ENCODE measurements at regions not wholly inside any gene's neighbourhood (a gene's known extent, or its start where the extent isn't known, plus 50 kb on each side); places are given as distances from the start of the nearest gene placed in this dataset.
"Not testable (repeated sequence)": the region's sequence is repeated elsewhere in the genome, so short reads cannot be mapped to it uniquely, and the experiment has no call there.

GRCh38 chr10:109616359-109616980, 306.8 kb downstream of the XPNPEP1 start:
- Histone ChIP-seq H3K4me3 (no peak overlapping the region), H3K9me3 (no peaks in the 10 kb centered on the region), H3K36me3 (ENCODE audit: low read depth, missing control alignments) (no peaks in the 10 kb centered on the region), H3K4me1 (no peaks in the 10 kb centered on the region), H3K27ac (no peak overlapping the region), H3K27me3 (no peaks in the 10 kb centered on the region)
- intact Hi-C loops (cut with DNase I; ENCODE audit: low total_unique reads): no loop called here
- no peak for DNase-seq
- WGBS, 2 donors: 52 to 65% methylated on average over 3 of the region's 3 CpGs
- TF ChIP-seq POLR2A (IDR thresholded peaks at IDR 0.05): no peak

GRCh38 chr10:109595356-109595755, 328.0 kb downstream of the XPNPEP1 start:
- H3K27me3 ChIP-seq; H3K27ac ChIP-seq; H3K4me3 ChIP-seq; intact Hi-C loops (cut with DNase I; ENCODE audit: low total_unique reads); DNase-seq; H3K4me1 ChIP-seq; H3K9me3 ChIP-seq; H3K36me3 ChIP-seq (ENCODE audit: low read depth, missing control alignments): not testable (repeated sequence)
- WGBS, 2 donors: 58 to 62% methylated on average over 1 of the region's 1 CpG

- WGBS, 2 donors: 72 to 75% methylated on average over 4 of the region's 4 CpGs
- DNase-seq: no peak
- no peaks in the 10 kb centered on the region for H3K4me1 ChIP-seq
- H3K36me3 ChIP-seq (ENCODE audit: low read depth, missing control alignments): no peaks in the 10 kb centered on the region
- no peak overlapping the region for H3K27ac ChIP-seq
- no peak overlapping the region for H3K4me3 ChIP-seq
- H3K27me3 ChIP-seq: no peaks in the 10 kb centered on the region
- intact Hi-C loops (cut with DNase I; ENCODE audit: low total_unique reads): no loop called here
- H3K9me3 ChIP-seq: no peaks in the 10 kb centered on the region
- TF ChIP-seq CTCF (IDR thresholded peaks at IDR 0.05): no peak
Measured at GRCh38 chr10:109593682-109594081, 329.6 kb downstream of the XPNPEP1 start.

GRCh38 chr10:109592391-109592790, 330.9 kb downstream of the XPNPEP1 start:
- intact Hi-C loops (cut with DNase I; ENCODE audit: low total_unique reads): no loop called here
- Histone ChIP-seq H3K4me1 (no peaks in the 10 kb centered on the region), H3K36me3 (ENCODE audit: low read depth, missing control alignments) (no peaks in the 10 kb centered on the region), H3K4me3 (no peak overlapping the region), H3K9me3 (no peaks in the 10 kb centered on the region), H3K27me3 (no peaks in the 10 kb centered on the region), H3K27ac (no peak overlapping the region)
- no peak for DNase-seq
- TF ChIP-seq POLR2A (IDR thresholded peaks at IDR 0.05) (no peak), CTCF (IDR thresholded peaks at IDR 0.05) (no peak)
- WGBS, 2 donors: 76 to 85% methylated on average over 3 of the region's 3 CpGs

- TF ChIP-seq CTCF (IDR thresholded peaks at IDR 0.05) (no peak), POLR2A (IDR thresholded peaks at IDR 0.05) (no peak)
- intact Hi-C loops (cut with DNase I; ENCODE audit: low total_unique reads): no loop called here
- 84 to 94% methylated on average over 2 of the region's 2 CpGs for WGBS, 2 donors
Measured at GRCh38 chr10:109591601-109592000, 331.7 kb downstream of the XPNPEP1 start.

GRCh38 chr10:109588259-109588658, 335.1 kb downstream of the XPNPEP1 start:
- TF ChIP-seq POLR2A (IDR thresholded peaks at IDR 0.05) (no peak), CTCF (IDR thresholded peaks at IDR 0.05) (no peak)
- H3K27ac ChIP-seq: no peak overlapping the region
- H3K4me3 ChIP-seq: no peak overlapping the region
- no peaks in the 10 kb centered on the region for H3K4me1 ChIP-seq
- 66 to 72% methylated on average over 3 of the region's 3 CpGs for WGBS, 2 donors
- H3K27me3 ChIP-seq: no peaks in the 10 kb centered on the region
- no peaks in the 10 kb centered on the region for H3K9me3 ChIP-seq
- no peak for DNase-seq
- intact Hi-C loops (cut with DNase I; ENCODE audit: low total_unique reads): no loop called here
- H3K36me3 ChIP-seq (ENCODE audit: low read depth, missing control alignments): no peaks in the 10 kb centered on the region

More at GRCh38 chr10:109591601-109592000, 331.7 kb downstream of the XPNPEP1 start:
- Histone ChIP-seq H3K9me3 (no peaks in the 10 kb centered on the region), H3K4me3 (no peak overlapping the region), H3K36me3 (ENCODE audit: low read depth, missing control alignments) (no peaks in the 10 kb centered on the region), H3K27ac (no peak overlapping the region), H3K27me3 (no peaks in the 10 kb centered on the region), H3K4me1 (no peaks in the 10 kb centered on the region)
- DNase-seq: no peak

Data from testis (tissue), 2 donors.